ENCODE measurements at regions not wholly inside any gene's neighbourhood (a gene's known extent, or its start where the extent isn't known, plus 50 kb on each side); places are given as distances from the start of the nearest gene placed in this dataset.
"Not testable (repeated sequence)": the region's sequence is repeated elsewhere in the genome, so short reads cannot be mapped to it uniquely, and the experiment has no call there.

GRCh38 chr10:30197186-30197585 lies 137.8 kb upstream of the JCAD start:
- Histone ChIP-seq H3K36me3 (ENCODE audit: insufficient read depth, low read length) (no peaks in the 10 kb centered on the region), H3F3A (ENCODE audit: insufficient read depth, low read length) (no peaks in the 10 kb centered on the region), H3K27ac (ENCODE audit: low read depth, low read length, poor library complexity, severe bottlenecking) (no peak overlapping the region), H3K27me3 (ENCODE audit: insufficient read depth, low read length) (no peaks in the 10 kb centered on the region), H3K4me2 (ENCODE audit: low read length) (no peak overlapping the region), H3K9ac (ENCODE audit: low read length) (no peak overlapping the region), H3K9me3 (ENCODE audit: low read length) (no peaks in the 10 kb centered on the region), H3K79me2 (ENCODE audit: insufficient read depth, low read length) (no peaks in the 10 kb centered on the region), H3K4me1 (ENCODE audit: insufficient read depth, low read length, severe bottlenecking) (no peaks in the 10 kb centered on the region), H4K20me1 (ENCODE audit: insufficient read depth, low read length) (no peaks in the 10 kb centered on the region), H3K4me3 (ENCODE audit: low read depth, low read length, poor library complexity, severe bottlenecking) (no peak overlapping the region), H2AFZ (ENCODE audit: low read length) (no peak overlapping the region), H3K9me2 (ENCODE audit: low read depth, low read length) (no peaks in the 10 kb centered on the region)
- TF ChIP-seq CTCF (IDR thresholded peaks at IDR 0.05; ENCODE audit: low read length) = no peak
- no peak for TF ChIP-seq EZH2 (IDR thresholded peaks at IDR 0.05; ENCODE audit: borderline replicate concordance, low read length)

GRCh38 chr10:30196559-30196958 lies 137.2 kb upstream of the JCAD start:
- not testable (repeated sequence) for H3K9me3 ChIP-seq (ENCODE audit: low read length); H3F3A ChIP-seq (ENCODE audit: insufficient read depth, low read length); H3K36me3 ChIP-seq (ENCODE audit: insufficient read depth, low read length); H3K4me1 ChIP-seq (ENCODE audit: insufficient read depth, low read length, severe bottlenecking); H3K79me2 ChIP-seq (ENCODE audit: insufficient read depth, low read length); H4K20me1 ChIP-seq (ENCODE audit: insufficient read depth, low read length); H3K27me3 ChIP-seq (ENCODE audit: insufficient read depth, low read length); H3K27ac ChIP-seq (ENCODE audit: low read depth, low read length, poor library complexity, severe bottlenecking); H3K4me3 ChIP-seq (ENCODE audit: low read depth, low read length, poor library complexity, severe bottlenecking); H3K9me2 ChIP-seq (ENCODE audit: low read depth, low read length); H3K4me2 ChIP-seq (ENCODE audit: low read length); H3K9ac ChIP-seq (ENCODE audit: low read length); H2AFZ ChIP-seq (ENCODE audit: low read length)

GRCh38 chr10:30192846-30193608 lies 133.6 kb upstream of the JCAD start:
- Histone ChIP-seq H3F3A (ENCODE audit: insufficient read depth, low read length) (no peaks in the 10 kb centered on the region), H3K4me2 (ENCODE audit: low read length) (no peak overlapping the region)

More at GRCh38 chr10:30192846-30193608, 133.6 kb upstream of the JCAD start:
- Histone ChIP-seq H3K9ac (ENCODE audit: low read length) (no peak overlapping the region), H4K20me1 (ENCODE audit: insufficient read depth, low read length) (no peaks in the 10 kb centered on the region), H3K9me3 (ENCODE audit: low read length) (no peaks in the 10 kb centered on the region), H2AFZ (ENCODE audit: low read length) (no peak overlapping the region), H3K27ac (ENCODE audit: low read depth, low read length, poor library complexity, severe bottlenecking) (no peak overlapping the region), H3K36me3 (ENCODE audit: insufficient read depth, low read length) (no peaks in the 10 kb centered on the region), H3K4me3 (ENCODE audit: low read depth, low read length, poor library complexity, severe bottlenecking) (no peak overlapping the region), H3K4me1 (ENCODE audit: insufficient read depth, low read length, severe bottlenecking) (no peaks in the 10 kb centered on the region), H3K27me3 (ENCODE audit: insufficient read depth, low read length) (peaks cover 4% of the 10 kb centered on the region; the same call in 1 of the 2 replicates), H3K9me2 (ENCODE audit: low read depth, low read length) (no peaks in the 10 kb centered on the region), H3K79me2 (ENCODE audit: insufficient read depth, low read length) (no peaks in the 10 kb centered on the region)
- TF ChIP-seq EZH2 (IDR thresholded peaks at IDR 0.05; ENCODE audit: borderline replicate concordance, low read length) (no peak), CTCF (IDR thresholded peaks at IDR 0.05; ENCODE audit: low read length) (no peak)
